GM21717 (cell line): ENCODE measurements at regions not wholly inside any gene's neighbourhood (a gene's known extent, or its start where the extent isn't known, plus 50 kb on each side); places are given as distances from the start of the nearest gene placed in this dataset.
"Not testable (repeated sequence)": the region's sequence is repeated elsewhere in the genome, so short reads cannot be mapped to it uniquely, and the experiment has no call there.

Source experiments
- ATAC-seq: cut with Tn5 transposase; IDR thresholded peaks from one replicate; pipeline ENCODE4 v1.9.1; 2021; ENCODE audit warnings: mild to moderate bottlenecking, moderate library complexity; ENCODE audit not compliant: unreplicated experiment

DNA sequence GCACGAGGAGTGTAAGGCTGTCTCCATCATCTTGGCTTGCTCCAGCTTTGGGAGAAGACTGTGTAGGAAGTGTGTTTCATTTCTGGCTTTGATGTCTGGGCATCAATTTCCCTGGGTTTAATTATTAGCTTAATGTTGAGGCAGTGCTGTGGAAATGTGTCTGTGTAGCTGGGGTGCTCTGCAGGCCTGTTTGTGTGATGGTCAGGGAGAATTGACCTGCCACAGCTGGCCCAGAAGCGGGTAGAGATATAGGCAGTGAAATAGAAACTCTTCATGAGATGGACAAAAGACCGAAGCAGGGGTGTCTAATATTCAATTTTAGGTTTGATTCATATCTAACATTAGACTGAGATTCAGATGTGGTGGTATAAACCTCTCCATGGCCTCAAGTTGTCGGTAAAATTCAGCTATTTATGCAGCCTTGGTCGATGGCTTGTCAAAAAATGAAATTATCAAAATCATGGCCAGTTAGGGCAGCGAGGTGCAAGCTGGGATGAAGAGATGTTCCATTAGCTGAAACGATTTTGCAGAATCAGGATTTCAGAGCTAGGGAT is 95.3 kb upstream of the SNX9 start:
- no peak for ATAC-seq

DNA sequence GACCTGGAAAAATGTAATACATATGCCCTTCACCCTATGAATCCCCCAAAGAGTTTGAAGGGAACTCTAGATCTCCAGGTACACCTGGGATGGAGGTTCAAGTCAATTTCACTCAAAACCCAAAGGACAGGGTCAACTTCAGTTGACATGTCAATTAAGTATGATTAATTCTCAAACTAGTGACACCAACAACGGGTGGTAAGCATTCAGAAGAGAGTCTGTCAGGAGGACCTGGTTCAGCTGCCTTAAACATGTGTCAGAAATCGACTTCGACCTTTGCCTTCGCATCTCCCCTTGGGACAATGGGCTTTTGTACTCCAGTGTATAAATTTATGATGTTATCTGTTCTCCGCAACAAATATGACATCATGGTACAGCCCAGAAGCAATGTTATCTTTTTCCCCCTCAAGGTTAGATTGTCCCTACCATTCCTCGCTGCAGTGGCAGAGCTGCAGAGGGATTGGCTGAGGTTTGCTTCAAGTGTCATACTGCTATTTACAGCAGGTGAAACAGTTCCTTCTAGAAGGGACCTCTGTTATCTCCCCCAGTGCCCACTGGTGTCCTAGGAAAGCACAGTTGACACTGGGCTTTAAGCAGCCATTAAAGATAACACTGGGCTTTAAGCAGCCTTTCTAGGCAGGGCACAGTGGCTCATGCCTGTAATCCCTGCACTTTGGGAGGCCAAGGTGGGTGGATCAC is 94.7 kb upstream of the SNX9 start:
- ATAC-seq = no peak

DNA sequence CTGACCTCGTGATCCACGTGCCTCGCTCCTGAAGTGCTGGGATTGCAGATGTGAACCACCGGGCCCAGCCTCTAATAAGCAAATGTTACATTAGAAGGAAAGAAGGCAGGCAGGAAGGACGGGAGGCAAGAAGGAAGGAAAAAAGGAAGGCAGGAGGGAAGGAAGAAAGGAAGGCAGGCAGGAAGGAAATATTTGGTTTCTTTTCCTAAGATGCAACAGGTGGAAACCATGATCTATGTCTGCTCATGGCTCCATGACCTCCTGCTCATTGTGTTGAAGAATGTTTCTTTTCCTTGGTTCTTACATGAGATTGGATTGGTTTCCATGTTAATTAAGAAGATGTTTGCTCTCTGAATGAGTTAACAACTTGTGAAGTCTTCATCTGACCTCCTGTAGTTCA is 91.8 kb upstream of the SNX9 start:
- ATAC-seq = no peak

DNA sequence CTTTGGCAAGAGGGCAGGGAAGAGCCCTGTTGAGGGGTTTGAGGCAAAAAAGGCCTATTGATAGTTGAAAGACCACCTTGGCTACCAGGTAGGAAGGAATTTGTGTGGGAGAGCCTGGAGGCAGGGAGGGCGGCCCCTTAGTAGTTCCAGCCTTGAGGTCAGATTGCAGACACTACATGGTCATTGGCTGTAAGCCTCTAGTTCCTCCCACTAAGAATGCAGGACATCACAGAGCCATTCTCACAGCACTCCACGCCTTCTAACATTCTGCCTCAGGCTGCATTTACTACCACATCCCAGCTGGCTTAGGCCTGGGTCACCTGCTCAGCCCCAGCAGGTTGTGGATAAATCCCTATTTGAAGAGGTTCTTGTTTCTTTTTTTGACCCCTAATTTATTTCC is 91.0 kb upstream of the SNX9 start:
- ATAC-seq = no peak

DNA sequence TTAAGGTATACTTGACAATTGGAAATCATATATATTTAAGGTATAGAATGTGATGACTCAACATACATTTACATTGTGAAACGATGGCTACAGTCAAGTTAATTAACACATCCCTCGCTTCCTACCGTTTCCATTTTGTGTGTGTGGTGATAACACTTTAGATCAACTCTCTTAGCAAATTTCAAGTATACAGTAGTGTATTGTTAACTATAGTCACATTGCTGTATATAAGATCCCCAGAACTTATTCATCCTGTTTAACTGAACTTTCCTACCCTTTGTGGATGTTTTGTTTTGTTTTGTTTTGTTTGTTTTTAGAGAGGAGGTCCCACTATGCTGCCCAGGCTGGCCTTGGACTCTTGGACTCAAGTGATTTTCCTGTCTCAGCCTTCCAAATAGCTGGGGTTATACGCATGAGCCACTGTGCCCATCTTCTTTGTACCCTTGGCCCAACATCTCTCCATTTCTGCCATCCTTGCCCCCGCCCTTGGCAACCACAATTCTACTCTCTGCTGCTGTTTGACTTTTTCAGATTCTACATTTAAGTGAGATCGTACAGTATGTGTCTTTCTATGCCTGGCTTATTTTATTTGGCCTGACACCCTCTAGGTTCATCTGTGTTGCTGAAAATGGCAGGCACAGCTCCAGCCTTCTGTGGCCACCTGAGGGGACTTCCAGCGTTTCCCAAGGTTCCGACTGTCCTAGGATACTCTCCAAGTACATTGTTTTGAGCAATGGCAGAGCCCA is 90.5 kb upstream of the SNX9 start:
- no peak for ATAC-seq

DNA sequence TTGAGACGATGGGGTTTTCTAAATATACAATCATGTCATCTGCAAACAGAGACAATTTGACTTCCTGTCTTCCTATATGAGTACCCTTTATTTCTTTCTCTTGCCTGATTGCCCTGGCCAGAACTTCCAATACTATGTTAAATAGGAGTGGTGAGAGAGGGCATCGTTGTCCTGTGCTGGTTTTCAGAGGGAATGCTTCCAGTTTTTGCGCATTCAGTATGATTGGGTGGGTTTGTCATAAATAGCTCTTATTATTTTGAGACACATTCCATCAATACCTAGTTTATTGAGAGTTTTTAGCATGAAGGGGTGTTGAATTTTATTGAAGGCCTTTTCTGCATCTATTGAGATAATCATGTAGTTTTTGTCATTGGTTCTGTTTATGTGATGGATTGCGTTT is 86.5 kb upstream of the SNX9 start:
- ATAC-seq = not testable (repeated sequence)

DNA sequence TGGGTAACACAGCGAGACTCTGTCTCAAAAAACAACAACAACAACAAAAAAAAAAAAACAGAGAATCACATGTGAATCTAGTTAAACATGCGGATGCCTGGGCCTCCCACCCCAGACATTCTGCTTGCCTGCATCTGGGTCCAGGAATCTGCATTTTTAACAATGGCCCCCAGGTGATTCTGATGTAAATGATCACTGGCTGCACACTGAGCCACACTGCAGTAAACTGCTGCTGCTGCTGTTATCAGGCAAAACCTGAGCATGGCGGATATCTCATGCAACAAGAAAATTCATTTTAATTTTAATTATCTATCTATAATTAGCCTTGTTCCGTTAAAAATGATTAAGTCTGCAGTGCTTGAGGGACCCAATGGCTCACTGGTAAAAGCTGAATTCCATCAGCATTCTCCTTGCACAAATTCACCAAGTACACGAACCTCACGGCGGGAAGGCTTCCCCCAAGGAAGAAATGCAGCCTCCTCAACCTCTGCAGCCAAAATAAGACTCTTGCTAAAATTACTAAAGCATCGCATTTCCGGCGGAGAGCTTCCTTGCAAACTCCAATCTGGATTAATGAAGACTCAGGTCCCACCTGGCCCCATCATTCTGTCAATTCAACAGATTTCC is 81.6 kb upstream of the SNX9 start:
- ATAC-seq = no peak

DNA sequence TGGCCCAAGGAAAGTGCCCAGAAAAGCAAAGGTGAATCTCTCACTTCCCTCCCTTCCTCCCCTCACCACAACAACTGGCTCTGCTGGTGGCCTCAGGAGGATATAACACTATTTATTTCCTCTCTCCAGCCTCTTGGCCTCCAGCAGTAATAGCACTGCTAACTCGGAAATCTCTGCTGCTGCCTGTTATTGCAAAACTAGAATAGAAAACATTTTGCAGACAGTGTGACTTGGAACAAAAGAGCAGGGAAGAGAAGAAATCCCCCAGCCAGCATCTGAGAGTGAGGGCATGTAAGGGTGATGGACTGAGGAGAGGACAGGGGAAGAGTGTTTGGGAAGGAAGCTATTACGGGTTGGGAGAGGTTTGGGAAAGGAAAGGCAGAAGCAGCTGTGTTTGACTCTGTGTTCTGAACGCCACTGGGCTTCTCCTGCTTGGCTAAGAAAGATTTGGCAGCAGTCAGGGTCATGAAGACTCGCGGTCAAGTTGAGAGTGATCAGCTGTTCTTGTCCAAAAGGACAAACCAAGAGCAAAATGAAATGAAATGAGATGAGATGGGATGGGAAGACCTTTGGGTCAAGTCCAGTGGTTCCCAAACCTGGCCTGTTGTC is 81.0 kb upstream of the SNX9 start:
- ATAC-seq = no peak

DNA sequence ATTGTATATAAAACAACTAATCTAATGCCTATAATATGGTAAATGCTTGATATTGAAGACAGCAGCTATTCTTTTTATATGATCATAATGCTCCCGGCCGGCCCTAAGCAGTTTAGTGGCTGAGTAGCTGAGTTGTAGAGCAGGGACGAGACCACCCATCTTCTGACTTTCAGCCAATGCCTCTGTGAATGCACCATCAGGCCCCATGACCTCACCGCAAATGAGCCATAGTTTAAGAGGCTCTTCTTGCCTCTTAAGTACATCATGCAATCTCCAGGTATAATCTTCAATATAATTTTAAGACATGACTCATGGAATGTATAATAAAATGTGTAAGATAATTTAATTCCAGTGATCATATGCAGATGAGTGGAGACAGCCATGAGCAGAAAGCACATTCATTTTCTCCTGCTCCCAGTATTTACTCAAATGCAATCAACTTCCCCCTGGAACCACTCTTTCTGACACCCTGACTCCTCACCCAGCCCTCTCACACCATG is 78.9 kb upstream of the SNX9 start:
- no peak for ATAC-seq

DNA sequence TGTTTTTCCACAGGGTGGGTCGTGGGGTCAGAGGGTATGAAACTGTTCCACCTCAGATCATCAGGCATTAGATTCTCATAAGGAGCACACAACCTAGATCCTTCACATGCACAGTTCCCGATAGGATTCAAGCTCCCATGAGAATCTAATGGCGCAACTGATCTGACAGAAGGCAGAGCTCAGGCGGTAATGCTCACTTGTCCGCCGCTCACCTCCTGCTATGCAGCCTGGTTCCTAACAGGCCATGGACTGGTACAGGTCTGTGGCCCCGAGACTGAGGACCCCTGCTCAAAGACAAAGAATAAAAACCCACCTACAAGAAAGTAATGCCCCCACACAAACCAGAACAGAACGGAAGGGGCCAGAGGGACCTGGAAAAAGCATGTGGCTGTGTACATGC is 76.1 kb upstream of the SNX9 start:
- ATAC-seq = no peak

DNA sequence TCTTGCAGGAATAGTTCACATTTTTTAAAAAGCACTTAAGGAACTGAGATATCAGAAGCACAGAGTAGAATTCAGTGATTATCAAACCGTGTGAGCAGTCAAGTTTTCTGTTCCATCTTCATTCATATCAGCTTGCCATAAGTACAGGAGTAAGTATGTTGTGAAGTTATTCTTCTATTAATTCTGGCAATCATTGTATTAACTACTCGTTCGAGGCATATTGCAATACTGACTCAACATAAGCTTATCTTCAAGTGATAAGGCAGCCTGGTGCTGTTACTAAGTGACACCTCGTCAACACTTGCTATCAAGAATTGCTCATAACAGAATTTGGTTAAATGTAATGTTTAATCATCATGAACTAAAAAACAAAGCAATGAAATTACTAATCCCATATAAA is 75.7 kb upstream of the SNX9 start:
- ATAC-seq = no peak

DNA sequence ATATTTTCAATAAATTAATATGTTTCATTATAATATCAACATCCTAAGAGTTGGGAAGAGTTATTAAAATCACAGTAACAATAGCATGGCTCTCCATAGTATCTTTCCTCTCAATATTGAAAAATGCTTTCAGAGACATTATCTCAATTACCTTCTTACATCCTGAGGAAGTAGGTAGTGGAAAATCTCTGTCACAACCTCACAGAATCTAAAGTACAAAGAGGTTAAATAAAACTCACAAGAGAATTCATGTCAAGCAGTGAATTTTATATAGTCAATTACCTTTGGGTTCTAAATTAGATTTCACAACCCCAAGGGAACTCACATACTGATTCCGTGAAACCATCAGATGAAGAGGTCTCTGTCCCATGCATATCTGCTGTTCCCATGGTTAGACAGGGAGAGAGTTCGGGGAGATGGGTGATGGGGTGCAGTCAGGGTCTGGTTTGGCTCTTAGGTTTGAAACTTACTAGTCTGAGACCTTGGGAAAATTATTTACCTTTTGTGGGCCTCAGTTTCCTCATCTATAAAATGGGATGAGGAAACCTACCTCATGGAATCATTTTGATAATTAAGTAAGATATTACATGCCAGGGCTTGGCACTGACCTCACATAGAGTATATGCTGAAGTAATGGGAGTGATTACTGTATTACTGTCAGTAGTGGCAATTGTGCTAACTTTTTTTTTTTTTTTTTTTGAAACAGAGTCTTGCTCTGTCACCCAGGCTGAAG is 74.0 kb upstream of the SNX9 start:
- ATAC-seq = no peak

DNA sequence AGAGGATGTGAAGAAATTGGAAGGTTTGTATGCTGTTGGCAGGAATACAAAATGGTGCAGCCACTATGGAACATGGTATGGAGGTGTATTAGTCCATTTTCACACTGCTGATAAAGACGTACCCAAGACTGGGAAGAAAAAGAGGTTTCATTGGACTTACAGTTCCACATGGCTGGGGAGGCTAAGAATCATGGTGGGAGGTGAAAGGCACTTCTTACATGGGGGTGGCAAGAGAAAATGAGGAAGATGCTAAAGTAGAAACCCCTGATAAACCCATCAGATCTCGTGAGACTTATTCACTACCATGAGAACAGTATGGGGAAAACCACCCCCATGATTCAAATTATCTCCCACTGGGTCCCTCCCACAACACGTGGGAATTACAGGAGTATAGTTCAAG is 72.1 kb upstream of the SNX9 start:
- ATAC-seq = not testable (repeated sequence)

DNA sequence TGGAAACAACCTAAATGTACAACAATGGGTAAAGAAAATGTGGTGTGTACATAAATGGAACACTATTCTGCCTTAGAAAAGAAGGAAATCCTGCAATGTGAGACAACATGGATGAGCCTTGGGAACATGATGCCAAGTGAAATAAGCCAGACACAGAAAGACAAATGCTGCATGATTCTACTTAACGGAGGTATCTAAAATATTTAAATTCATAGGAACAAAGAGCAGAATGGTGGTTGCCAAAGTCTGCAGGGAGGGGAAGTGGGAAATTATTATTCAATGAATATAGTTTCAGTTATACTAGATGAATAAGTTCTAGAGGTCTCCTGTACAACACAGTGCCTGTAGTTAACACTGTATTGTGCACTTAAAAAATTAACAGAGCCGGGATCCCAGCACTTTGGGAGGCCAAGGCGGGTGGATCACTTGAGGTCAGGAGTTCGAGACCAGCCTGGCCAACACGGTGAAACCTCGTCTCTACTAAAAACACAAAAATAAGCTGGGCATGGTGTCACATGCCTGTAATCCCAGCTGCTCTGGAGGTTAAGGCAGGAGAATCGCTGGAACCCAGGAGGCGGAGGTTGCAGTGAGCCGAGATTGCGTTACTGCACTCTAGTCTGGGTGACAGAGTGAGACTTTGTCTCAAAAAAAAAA is 71.4 kb upstream of the SNX9 start:
- no peak for ATAC-seq

DNA sequence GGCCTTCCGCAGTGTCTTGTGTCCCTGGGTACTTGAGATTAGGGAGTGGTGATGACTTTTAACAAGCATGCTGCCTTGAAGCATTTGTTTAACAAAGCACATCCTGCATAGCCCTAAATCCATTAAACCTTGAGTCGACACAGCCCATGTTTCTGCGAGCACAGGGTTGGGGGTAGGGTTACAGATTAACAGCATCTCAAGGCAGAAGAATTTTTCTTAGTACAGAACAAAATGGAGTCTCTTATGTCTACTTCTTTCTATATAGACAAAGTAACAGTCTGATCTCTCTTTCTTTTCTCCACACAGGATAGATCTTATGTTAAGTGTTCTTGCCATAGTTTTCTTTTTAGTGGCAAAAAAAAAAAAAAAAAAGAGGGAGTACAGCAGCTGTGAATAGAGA is 70.2 kb upstream of the SNX9 start:
- not testable (repeated sequence) for ATAC-seq

DNA sequence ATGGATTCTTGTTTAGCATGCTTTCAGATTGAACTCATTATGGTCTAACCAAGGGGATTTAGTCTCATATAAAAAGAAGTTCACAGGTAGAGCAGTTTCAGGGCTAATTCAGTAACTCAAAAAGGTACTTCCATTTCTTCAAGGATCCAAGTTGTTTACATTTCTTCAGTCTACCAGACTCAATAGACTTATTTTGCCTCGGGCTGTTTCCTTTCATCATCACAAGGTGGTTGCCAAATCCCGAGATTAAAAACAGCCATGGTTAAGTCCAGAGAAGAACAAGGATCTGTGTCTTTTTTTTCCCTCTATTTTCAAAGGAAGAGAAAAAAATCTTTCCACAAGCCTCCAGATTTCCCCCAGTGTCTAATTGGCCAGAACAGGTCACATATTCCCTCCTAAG is 69.8 kb upstream of the SNX9 start:
- no peak for ATAC-seq

DNA sequence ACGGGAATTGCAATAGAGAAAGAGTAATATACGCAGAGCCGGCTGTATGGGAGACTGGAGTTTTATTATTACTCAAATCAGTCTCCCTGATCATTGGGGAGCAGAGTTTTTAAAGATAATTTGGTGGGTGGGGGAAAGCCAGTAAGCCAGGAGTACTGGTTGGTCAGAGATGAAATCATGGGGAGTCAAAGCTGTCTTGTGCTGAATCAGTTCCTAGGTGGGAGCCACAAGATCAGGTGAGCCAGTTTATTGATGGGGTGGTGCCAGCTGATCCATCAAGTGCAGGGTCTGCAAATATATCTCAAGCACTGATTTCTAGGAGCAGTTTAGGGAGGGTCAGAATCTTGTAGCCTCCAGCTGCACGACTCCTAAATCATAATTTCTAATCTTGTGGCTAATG is 69.2 kb upstream of the SNX9 start:
- ATAC-seq = not testable (repeated sequence)

DNA sequence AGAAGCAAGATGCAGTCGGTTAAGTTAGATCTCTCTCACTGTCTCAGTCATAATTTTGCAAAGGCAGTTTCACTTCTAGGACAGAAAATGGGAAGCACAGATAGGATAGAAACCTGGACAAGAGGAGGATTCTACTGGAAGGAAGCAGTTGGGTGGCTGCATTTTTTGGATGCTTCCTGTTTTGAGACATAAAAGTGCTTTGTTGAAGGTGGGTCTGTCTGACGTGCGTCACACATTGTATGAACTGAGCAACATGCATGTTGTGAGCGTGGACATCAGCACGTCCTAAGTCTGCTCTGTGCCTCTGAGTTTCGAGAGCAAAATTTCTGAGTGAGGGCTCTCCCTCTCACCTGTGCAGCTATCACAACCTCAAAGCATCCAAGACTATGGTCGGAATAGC is 68.7 kb upstream of the SNX9 start:
- ATAC-seq = no peak

DNA sequence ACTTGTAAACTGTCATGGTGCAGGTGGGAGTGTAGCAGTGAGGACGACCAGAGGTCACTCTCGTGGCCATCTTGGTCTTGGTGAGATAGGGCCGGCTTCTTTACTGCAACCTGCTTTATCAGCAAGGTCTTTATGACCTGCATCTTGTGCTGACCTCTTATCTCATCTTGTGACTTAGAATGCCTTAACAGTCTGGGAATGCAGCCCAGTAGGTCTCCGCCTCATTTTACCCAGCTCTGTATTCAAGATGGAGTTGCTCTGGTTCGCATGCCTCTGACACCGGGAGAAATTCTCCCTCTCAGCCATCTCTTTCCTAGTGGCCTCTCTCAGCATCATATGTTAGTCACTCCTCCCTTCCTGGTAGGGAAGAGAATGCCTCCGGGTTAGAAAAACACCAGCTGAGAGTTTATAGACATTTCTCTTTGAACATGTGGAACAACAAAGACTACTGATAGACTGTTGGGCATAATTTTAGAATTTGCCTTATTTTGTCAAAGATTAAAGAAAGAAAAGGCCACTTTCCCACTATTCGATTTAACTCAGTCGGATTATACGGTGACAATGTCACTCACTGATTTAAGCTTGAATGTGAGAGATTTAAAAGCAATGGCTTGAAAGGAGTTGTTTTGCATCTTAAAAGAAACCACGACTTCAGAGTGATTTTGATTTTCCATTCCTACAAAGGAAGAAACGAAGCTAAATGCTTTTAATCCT is 67.9 kb upstream of the SNX9 start:
- ATAC-seq = no peak
